Left hindlimb (tissue), 1 donor: ENCODE measurements at regions not wholly inside any gene's neighbourhood (a gene's known extent, or its start where the extent isn't known, plus 50 kb on each side); places are given as distances from the start of the nearest gene placed in this dataset.

Experiments
- DNase-seq: peaks from one replicate; pipeline ENCODE4 v3.0.0-alpha.2; 2018

DNA sequence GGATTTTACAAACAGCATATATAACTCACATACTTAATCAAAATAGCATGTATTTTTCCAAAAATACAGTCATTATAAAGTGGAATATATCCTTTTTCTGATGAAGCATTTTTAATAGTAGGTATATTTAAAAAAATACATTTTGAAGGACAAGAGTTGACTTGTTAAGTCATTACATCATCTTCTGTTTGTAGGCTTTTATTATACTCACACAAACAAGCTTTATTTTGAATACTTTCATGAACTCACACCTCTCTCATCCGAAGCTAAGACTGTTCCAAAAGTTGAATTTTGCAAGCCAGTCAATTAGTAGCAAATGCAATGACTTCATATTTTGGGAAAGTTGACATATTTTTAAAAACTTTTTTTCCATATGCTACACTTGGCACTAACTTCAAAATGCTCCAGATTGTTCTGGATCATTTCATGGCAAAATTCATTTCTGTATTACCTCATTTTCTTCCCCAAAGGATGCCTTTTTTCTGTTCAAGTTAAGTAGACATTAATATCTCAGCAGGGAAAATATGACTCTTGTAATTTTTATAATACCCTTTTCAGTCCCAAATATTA, 68.5 kb upstream of the WDR75 start:
- DNase-seq: no peak

DNA sequence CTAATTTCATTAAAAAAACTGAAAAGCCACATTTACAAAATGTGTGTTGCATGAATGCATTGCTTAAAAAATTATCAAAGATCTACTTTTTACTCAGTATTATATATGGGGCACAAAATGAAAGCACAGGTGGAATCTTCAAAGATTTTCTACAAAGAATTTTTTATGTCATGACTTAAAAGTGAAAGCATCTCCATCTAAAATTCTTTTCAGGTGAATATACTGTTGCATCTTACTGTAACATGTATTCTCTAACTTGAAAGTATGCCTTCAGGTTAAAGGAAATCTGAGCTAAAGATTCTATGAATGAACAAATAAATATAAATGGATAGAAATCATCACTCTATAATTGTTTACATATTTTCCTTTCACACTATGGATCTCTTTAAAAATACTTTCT, 66.8 kb upstream of the WDR75 start:
- no peak for DNase-seq

DNA sequence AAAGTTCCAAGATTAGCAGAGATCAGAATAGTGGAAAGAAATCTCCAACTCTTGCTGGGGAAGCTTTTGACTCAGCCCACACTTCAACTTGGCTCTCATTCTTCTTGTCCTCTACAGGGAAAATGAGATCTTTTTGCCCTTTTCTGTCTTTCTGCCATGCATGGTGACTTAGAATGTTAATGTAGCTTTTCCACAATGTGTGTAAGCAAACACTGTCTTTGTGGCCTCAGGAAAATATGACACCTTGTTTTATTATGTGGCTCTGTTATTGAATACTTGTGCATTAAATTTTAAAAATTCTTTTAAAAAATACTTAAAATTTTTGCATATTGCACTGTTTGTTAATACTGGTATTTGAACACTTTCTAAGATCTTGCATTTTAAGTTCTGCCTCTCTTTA, 65.4 kb upstream of the WDR75 start:
- DNase-seq: no peak

DNA sequence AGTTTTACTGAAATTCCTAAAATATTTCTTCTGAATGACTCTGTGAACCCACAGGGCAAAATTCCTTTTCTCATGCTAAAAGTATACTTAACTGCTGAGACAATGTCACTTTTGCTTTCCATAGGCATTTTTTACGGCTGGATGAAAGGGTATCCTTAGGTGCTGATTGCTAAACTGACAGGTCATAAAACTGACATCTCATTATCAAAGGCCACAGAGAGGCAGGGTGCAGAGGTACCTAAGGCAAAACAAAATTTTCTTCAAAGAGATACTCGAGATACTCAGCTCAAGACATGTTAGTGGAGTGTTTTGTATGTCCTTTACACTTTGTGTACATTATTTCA, 62.0 kb upstream of the WDR75 start:
- no peak for DNase-seq

DNA sequence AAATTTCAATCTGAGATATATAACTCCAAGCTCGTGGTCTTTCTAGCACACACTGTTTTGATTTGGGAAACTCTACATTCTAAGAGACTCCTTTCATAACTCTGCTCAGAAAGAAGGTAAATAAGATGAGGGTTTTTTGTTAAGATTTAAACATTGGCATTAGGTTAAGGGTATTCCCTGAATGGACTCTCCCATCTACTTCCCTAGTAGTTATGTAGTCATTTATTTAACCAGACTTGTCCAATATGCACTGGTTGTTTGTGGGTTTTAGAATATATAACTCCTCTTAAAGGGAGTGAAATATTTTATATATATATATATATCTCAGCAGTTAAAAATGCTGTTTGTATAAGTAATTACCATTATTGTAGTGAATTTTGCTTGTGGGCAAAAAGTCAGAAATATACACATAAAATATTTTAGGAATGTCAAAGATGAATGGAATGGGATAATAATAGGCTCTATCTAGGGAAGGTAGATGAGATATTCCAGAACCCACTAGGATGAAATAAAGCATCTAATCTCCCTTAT, 61.5 kb upstream of the WDR75 start:
- no peak for DNase-seq

GRCh38 chr2:189382668-189383067, 58.6 kb upstream of the WDR75 start:
- no peak for DNase-seq

- no peak for DNase-seq
Observed at GRCh38 chr2:189386741-189387140, 54.5 kb upstream of the WDR75 start.

DNA sequence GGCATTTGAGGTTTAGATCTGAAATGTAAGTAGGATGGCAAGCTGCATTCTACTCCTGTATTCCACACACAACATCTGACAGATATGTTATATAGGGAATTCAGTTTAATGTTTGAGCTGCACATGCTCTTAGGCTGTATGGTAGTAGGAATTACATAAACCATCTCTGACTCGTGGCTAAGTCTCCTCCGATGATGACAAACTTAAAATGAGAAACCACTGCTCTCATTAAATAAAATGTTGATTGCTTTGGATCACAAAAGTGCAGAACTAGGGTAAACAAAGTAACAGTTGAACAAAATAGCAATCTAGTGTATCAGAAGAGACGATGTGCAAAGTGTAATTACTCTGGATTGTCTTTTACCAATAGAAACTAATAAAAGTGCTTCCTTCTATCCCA, 50.1 kb upstream of the WDR75 start:
- DNase-seq: no peak
